Right lobe of liver (tissue), 6 donors: ENCODE measurements at regions not wholly inside any gene's neighbourhood (a gene's known extent, or its start where the extent isn't known, plus 50 kb on each side); places are given as distances from the start of the nearest gene placed in this dataset.

Experiments
- ATAC-seq, 4 donors: fragments of 200-7000 bp; cut with Tn5 transposase; one replicate each; pipeline ENCODE4 v1.9.1; 2020; ENCODE audit warnings: mild to moderate bottlenecking in 4 of 4, moderate library complexity in 4 of 4
- DNase-seq, 3 donors: peaks; one replicate each; pipeline ENCODE4 v3.0.0-alpha.2; 2020
- H3K27ac ChIP-seq, 3 donors: fragments of 200-600 bp; one replicate each; pipeline ENCODE4 v1.8.0; 2022
- H3K27me3 ChIP-seq, 2 donors: fragments of 200-600 bp; one replicate each; pipeline ENCODE4 v1.8.0; 2022
- H3K36me3 ChIP-seq, 4 donors: fragments of 200-600 bp; sonication (generic) in 1 of 4; one replicate each; pipeline versions ENCODE4 v1.5.1 to v1.8.0; 2017 to 2022; ENCODE audit warnings: control low read depth in 1 of 4
- H3K4me1 ChIP-seq, 4 donors: fragments of 200-600 bp; sonication (generic) in 1 of 4; one replicate each; pipeline versions ENCODE4 v1.5.1 to v1.8.0; 2017 to 2022; ENCODE audit warnings: control low read depth in 1 of 4
- H3K4me3 ChIP-seq, 3 donors: fragments of 200-600 bp; one replicate each; pipeline ENCODE4 v1.8.0; 2022
- H3K9me3 ChIP-seq, 4 donors: fragments of 200-600 bp; sonication (generic) in 1 of 4; one replicate each; pipeline versions ENCODE4 v1.5.1 to v1.8.0; 2017 to 2022; ENCODE audit warnings: control low read depth in 1 of 4
- POLR2A ChIP-seq: fragments of 450-650 bp; IDR thresholded peaks from one replicate; pipeline ENCODE4 v1.6.1; 2017; ENCODE audit warnings: antibody characterized with exemption, mild to moderate bottlenecking
- WGBS: methylation state at CpG from one replicate; pipeline ENCODE4 v1.1.6; 2018; ENCODE audit warnings: low coverage, low lambda C conversion rate; ENCODE audit not compliant: insufficient coverage; ENCODE audit errors: missing lambda C conversion rate; 5-methylcytosine and 5-hydroxymethylcytosine counted together
- intact Hi-C, 2 donors: fragments of 100-400 bp; cut with DNase I; formaldehyde crosslinking; loops; one replicate each; pipeline versions ENCODE4 v1.11.2 to v1.14.1; 2022
- TF ChIP-seq, protein P1 (sequence below), 4 donors: fragments of 200-600 bp in 3 of 4; fragments of 450-650 bp in 1 of 4; IDR thresholded peaks; one replicate each; pipeline versions ENCODE4 v1.5.1 to v1.8.0; 2016 to 2022; ENCODE audit warnings: antibody characterized with exemption in 4 of 4, mild to moderate bottlenecking in 2 of 4
- donor health status: DM: no; HTN: yes; CAD: no.
- donor health status: DM: no; HTN: no; CAD: no.
- donor health status: DM: no; HTN: no; CAD: no.
- donor health status: DM: no; HTN: yes; CAD: no.
- donor health status: DM: no; HTN: yes; CAD: no.

DNA sequence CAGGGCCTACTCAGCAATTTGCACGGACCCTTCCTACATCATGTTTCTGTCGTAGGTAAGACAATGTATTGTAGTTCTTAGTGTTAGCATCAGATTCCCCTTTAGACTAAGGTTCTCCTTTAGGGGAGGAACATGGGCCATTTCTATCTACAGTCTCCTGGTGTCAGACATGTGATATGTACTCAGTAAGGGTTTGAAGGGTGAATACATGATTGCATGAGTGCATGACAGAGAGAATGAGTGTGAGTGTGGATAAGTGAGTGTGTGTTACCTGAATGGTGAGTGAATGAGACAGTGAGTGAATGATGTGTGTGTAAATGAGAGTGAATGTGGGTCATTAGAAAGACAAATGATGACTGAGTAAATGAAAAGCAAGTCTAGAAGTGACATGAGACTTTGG is 476.8 kb downstream of the HAPSTR1 start:
- intact Hi-C loops = no loop called here
- no peaks in the 10 kb centered on the region for H3K27me3 ChIP-seq
- DNase-seq (no peak), ATAC-seq (no peak)
- H3K9me3 ChIP-seq = no peaks in the 10 kb centered on the region
- TF ChIP-seq, protein P1, sequence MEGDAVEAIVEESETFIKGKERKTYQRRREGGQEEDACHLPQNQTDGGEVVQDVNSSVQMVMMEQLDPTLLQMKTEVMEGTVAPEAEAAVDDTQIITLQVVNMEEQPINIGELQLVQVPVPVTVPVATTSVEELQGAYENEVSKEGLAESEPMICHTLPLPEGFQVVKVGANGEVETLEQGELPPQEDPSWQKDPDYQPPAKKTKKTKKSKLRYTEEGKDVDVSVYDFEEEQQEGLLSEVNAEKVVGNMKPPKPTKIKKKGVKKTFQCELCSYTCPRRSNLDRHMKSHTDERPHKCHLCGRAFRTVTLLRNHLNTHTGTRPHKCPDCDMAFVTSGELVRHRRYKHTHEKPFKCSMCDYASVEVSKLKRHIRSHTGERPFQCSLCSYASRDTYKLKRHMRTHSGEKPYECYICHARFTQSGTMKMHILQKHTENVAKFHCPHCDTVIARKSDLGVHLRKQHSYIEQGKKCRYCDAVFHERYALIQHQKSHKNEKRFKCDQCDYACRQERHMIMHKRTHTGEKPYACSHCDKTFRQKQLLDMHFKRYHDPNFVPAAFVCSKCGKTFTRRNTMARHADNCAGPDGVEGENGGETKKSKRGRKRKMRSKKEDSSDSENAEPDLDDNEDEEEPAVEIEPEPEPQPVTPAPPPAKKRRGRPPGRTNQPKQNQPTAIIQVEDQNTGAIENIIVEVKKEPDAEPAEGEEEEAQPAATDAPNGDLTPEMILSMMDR (IDR thresholded peaks at IDR 0.05) = no peak
- H3K36me3 ChIP-seq = peaks cover 0 to 31% (median 2%) of the 10 kb centered on the region in 4 donors
- H3K4me1 ChIP-seq = no peaks in the 10 kb centered on the region
- no peak overlapping the region for H3K27ac ChIP-seq
- H3K4me3 ChIP-seq = no peak overlapping the region
- WGBS = 81% methylated on average over 2 of the region's 2 CpGs

DNA sequence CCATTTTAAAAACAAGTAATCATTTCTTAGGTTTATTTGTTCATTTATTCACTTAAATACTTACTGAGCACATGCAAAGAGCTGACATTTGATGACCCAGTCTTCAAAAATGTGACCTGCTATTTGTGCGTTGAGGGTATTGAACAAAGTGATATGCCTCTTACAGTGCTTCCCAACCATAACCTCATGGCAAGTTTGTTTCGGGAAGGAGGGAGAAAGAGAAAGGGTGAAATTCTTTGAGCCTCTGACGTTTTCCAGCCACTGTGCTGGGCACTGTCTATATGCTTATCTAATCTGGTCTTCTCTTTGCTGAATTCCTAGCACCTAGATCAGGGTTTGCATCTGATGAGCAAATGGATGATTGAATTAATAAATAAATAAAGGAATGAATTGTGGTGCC is 479.1 kb downstream of the HAPSTR1 start:
- Histone ChIP-seq H3K4me3 (no peak overlapping the region), H3K9me3 (no peaks in the 10 kb centered on the region), H3K27me3 (no peaks in the 10 kb centered on the region), H3K4me1 (no peaks in the 10 kb centered on the region), H3K27ac (no peak overlapping the region), H3K36me3 (peaks cover 0 to 23% (median 2%) of the 10 kb centered on the region in 4 donors)
- DNase-seq (no peak), ATAC-seq (no peak)
- intact Hi-C loops = no loop called here
- TF ChIP-seq POLR2A = no peak
- TF ChIP-seq, protein P1 (IDR thresholded peaks at IDR 0.05) = no peak
- WGBS = 54% methylated on average over 2 of the region's 3 CpGs

DNA sequence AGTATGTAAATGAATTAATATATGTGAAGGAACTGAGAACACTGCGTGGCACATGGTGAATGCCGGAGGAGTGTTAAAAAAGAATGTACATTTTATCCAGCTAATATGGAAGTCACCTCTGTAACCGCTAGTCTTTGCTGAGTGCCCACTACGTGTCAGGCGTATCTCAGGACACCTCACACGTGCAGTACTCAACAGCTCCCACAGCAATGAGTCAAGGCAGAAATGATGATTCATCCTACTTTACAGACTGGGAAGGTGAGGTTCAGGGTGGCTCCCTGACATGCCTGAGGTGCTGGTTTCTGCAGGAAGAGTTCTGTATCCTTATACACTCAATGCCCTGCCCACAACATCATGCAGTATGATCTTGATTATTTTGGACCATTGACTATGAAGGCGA is 487.0 kb downstream of the HAPSTR1 start:
- H3K27me3 ChIP-seq = no peaks in the 10 kb centered on the region
- 61% methylated on average over 7 of the region's 7 CpGs for WGBS
- no peaks in the 10 kb centered on the region for H3K36me3 ChIP-seq
- DNase-seq (no peak), ATAC-seq (no peak)
- no peak overlapping the region for H3K27ac ChIP-seq
- intact Hi-C loops = no loop called here
- no peaks in the 10 kb centered on the region for H3K9me3 ChIP-seq
- H3K4me1 ChIP-seq = no peaks in the 10 kb centered on the region
- no peak overlapping the region for H3K4me3 ChIP-seq
- TF ChIP-seq POLR2A = no peak
- TF ChIP-seq, protein P1 (IDR thresholded peaks at IDR 0.05) = no peak

DNA sequence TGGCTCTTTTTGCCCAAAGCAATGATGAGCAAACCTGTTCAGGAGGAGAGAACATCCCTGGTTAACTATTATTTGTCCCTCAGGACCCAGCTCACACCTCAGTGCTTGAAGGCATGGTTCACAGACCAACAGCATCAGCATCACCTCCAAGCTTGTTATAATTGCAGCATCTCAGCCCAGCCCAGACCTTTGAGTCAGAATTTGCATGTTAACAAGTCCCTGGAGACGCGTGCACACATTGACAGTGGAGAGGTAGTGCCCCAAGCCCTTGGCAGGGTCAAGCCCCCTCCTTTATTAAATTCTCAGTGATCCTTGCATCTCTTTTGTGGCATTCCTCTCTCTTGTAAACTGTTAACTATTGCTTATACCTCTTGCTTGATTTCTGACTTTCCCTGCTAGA is 488.6 kb downstream of the HAPSTR1 start:
- H3K27me3 ChIP-seq = no peaks in the 10 kb centered on the region
- no peak for ATAC-seq
- DNase-seq = no peak
- H3K4me3 ChIP-seq = no peak overlapping the region
- no peak overlapping the region for H3K27ac ChIP-seq
- TF ChIP-seq POLR2A = no peak
- TF ChIP-seq, protein P1 (IDR thresholded peaks at IDR 0.05) = no peak
- intact Hi-C loops = no loop called here
- no peaks in the 10 kb centered on the region for H3K36me3 ChIP-seq
- H3K4me1 ChIP-seq = no peaks in the 10 kb centered on the region
- no peaks in the 10 kb centered on the region for H3K9me3 ChIP-seq
- WGBS = 93% methylated on average over 2 of the region's 2 CpGs

DNA sequence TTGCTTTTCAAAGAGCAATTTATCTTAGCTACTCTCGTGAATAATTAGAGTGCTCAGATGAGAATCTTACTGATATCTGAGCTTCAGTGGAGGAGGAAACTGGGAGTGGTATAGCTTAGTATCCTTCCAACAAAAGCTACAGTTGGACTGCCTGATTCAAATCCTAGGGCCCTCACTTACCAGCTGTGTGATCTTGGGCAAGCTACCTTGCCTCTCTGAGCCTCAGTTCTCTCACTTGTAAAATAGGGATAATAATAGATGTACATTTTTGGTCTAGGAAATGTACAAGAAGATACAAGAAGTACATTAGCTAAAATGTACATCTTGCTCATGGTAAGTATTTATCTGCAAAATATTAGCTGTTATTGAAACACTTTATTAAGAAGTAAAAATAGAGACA is 502.0 kb downstream of the HAPSTR1 start:
- Histone ChIP-seq H3K27ac (no peak overlapping the region), H3K27me3 (no peaks in the 10 kb centered on the region), H3K4me3 (no peak overlapping the region), H3K4me1 (no peaks in the 10 kb centered on the region), H3K36me3 (peaks cover 0 to 3% (median 0%) of the 10 kb centered on the region in 4 donors), H3K9me3 (no peaks in the 10 kb centered on the region)
- WGBS = 56% methylated on average over 1 of the region's 1 CpG
- TF ChIP-seq POLR2A = no peak
- TF ChIP-seq, protein P1 (IDR thresholded peaks at IDR 0.05) = no peak
- no peak for DNase-seq
- no peak for ATAC-seq
- intact Hi-C loops = no loop called here
